ENCODE measurements at regions not wholly inside any gene's neighbourhood (a gene's known extent, or its start where the extent isn't known, plus 50 kb on each side); places are given as distances from the start of the nearest gene placed in this dataset.

- TF ChIP-seq CTCF (IDR thresholded peaks at IDR 0.05) (no peak), POLR2A (IDR thresholded peaks at IDR 0.05) (no peak)
These were observed 283.6 kb downstream of the SHOX start for GRCh38 chrX:914206-914605.
